GM10266 (cell line): ENCODE measurements at regions not wholly inside any gene's neighbourhood (a gene's known extent, or its start where the extent isn't known, plus 50 kb on each side); places are given as distances from the start of the nearest gene placed in this dataset.

Experiments used
- DNase-seq: peaks from one replicate; pipeline ENCODE4 v3.0.0; 2012; ENCODE audit errors: extremely low spot score
- TF ChIP-seq, protein P1 (sequence below): IDR thresholded peaks from 2 replicates; pipeline ENCODE4 v1.5.1; 2012; ENCODE audit warnings: mild to moderate bottlenecking, low read depth; ENCODE audit not compliant: control insufficient read depth, insufficient read depth; ENCODE audit errors: missing control alignments

GRCh38 chr18:46411867-46412690 is 244.9 kb downstream of the LOXHD1 start:
- TF ChIP-seq, protein P1, sequence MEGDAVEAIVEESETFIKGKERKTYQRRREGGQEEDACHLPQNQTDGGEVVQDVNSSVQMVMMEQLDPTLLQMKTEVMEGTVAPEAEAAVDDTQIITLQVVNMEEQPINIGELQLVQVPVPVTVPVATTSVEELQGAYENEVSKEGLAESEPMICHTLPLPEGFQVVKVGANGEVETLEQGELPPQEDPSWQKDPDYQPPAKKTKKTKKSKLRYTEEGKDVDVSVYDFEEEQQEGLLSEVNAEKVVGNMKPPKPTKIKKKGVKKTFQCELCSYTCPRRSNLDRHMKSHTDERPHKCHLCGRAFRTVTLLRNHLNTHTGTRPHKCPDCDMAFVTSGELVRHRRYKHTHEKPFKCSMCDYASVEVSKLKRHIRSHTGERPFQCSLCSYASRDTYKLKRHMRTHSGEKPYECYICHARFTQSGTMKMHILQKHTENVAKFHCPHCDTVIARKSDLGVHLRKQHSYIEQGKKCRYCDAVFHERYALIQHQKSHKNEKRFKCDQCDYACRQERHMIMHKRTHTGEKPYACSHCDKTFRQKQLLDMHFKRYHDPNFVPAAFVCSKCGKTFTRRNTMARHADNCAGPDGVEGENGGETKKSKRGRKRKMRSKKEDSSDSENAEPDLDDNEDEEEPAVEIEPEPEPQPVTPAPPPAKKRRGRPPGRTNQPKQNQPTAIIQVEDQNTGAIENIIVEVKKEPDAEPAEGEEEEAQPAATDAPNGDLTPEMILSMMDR, result no peak
- no peak for DNase-seq

- TF ChIP-seq, protein P1, result no peak
- no peak for DNase-seq
These were observed 244.1 kb downstream of the LOXHD1 start for GRCh38 chr18:46412916-46413315.

- TF ChIP-seq, protein P1, result no peak
- no peak for DNase-seq
These were observed 243.3 kb downstream of the LOXHD1 start for GRCh38 chr18:46413684-46414083.

GRCh38 chr18:46414863-46415262 is 242.2 kb downstream of the LOXHD1 start:
- TF ChIP-seq, protein P1, result no peak
- no peak for DNase-seq

GRCh38 chr18:46415532-46416252 is 241.3 kb downstream of the LOXHD1 start:
- TF ChIP-seq, protein P1, result no peak
- DNase-seq, result no peak

DNA sequence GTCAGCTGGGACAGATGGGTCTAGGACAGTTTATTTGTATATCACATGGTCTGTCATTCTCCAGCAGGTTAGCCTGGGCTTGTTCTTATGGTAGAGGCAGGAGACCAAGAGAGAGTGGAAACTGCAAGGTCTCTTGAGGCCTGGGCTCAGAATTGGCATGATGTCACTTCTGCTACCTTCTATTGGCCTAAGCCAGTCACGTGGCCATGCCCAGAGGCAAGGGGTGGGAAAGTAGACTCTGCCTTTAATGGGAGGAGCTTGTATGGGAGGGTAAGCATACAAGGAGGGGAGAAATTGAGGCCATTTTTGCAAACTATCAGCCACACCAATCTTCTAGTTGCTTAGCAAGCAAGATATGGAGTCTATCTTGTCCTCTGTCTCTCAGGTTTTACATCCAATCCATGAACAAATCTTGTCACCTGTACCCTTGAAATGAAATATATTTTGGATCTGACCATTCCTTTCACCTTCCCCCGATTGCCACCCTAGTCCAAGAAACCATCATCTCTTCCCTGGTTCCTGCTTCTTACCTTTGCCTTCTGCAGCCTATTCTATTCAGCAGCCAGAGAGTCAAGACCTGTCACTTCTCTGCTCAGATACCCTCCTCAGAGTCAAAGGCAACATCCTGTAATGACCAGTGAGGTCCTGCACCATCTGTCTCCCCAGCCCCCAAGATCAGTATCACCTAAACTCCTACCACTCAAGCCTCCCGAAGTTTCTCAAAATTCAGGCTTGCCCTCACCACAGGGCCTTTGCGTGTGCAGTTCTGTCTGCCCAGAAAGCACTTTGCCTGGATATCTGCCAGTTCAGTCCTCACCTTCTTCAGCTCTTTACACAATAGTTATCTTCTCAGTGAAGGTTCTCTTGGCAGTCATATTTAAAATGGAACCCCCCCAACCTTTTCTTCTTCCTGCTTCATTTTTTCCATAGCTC is 240.0 kb downstream of the LOXHD1 start:
- TF ChIP-seq, protein P1, result no peak
- DNase-seq, result no peak
